ENCODE measurements at regions not wholly inside any gene's neighbourhood (a gene's known extent, or its start where the extent isn't known, plus 50 kb on each side); places are given as distances from the start of the nearest gene placed in this dataset.

DNA sequence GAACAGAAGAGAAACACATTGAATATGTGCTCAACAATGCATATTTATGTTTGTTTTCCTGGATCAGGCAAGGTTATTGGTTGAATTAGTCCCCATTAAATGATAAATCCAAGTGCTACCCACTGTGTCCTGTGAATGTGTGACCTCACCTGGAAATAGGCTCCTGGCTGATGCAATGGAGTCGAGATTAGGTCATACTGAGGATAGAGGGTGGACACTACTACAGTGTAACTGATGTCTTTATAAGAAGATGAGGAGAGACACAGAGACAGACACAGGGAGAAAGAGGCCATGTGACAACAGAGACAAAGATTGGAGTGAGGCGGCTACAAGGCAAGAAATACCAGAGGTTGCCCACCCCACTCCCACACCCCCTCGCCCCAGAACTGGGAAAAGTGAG lies 559.3 kb downstream of the C6orf118 start:
- no peak for TF ChIP-seq EZH2phosphoT487 (IDR thresholded peaks at IDR 0.05; ENCODE audit: low read depth, severe bottlenecking, unreplicated experiment)
- no peak for TF ChIP-seq CTCF (IDR thresholded peaks at IDR 0.05; ENCODE audit: poor library complexity)
